DND-41 (cell line): ENCODE measurements at regions not wholly inside any gene's neighbourhood (a gene's known extent, or its start where the extent isn't known, plus 50 kb on each side); places are given as distances from the start of the nearest gene placed in this dataset.

ENCODE experiments used
- CTCF ChIP-seq: IDR thresholded peaks from 2 replicates; pipeline ENCODE4 v1.5.1; 2012; ENCODE audit warnings: borderline replicate concordance, low read length, moderate library complexity, mild to moderate bottlenecking; ENCODE audit not compliant: poor library complexity, severe bottlenecking; ENCODE audit errors: extremely low read depth
- EZH2 ChIP-seq: IDR thresholded peaks from 3 replicates; pipeline ENCODE4 v1.6.1; 2012; ENCODE audit warnings: borderline replicate concordance, low read depth, mild to moderate bottlenecking, moderate library complexity, low read length, inconsistent platforms; ENCODE audit not compliant: severe bottlenecking

- no peak for TF ChIP-seq CTCF
- TF ChIP-seq EZH2: no peak
Observed at GRCh38 chr16:80006241-80007215, 406.0 kb upstream of the MAF start.
